H1 (cell line): ENCODE measurements at regions not wholly inside any gene's neighbourhood (a gene's known extent, or its start where the extent isn't known, plus 50 kb on each side); places are given as distances from the start of the nearest gene placed in this dataset.

Source experiments
- CTCF ChIA-PET: fragments of 300-600 bp; sonication (Branson Sonifier 250); formaldehyde crosslinking; loops from one replicate; lab custom pipeline; 2021; ENCODE audit not compliant: partially characterized antibody; lab: Charles Lee
- POLR2A ChIA-PET: fragments of 300-600 bp; sonication (Branson Sonifier 250); formaldehyde crosslinking; loops from one replicate; lab custom pipeline; 2021; ENCODE audit warnings: inconsistent platforms; ENCODE audit not compliant: partially characterized antibody; lab: Charles Lee
- DNase-seq, 2 experiments: peaks; one replicate each; pipeline versions ENCODE4 v3.0.0 to v3.0.0-alpha.2; 2010 to 2022; ENCODE audit warnings: low spot score in 2 of 2, low read depth in 1 of 2, mixed read lengths in 1 of 2
- FAIRE-seq: peaks from 2 replicates; lab custom pipeline; 2011; peaks lifted over from hg19 to GRCh38; lab: Jason Lieb, UNC
- H2AFZ ChIP-seq: 2 replicates; pipeline ENCODE4 v1.8.1; 2012; ENCODE audit warnings: low read length, inconsistent platforms
- H2AK5ac ChIP-seq: 2 replicates; pipeline ENCODE4 v1.6.1; 2013; ENCODE audit warnings: low read depth, low read length
- H2BK120ac ChIP-seq: replicated peaks from 2 replicates; pipeline ENCODE3; 2013; ENCODE audit warnings: low read depth, low read length, inconsistent platforms
- H2BK12ac ChIP-seq: 2 replicates; pipeline ENCODE4 v1.6.1; 2013; ENCODE audit warnings: low read depth, low read length
- H2BK15ac ChIP-seq: 2 replicates; pipeline ENCODE4 v1.6.1; 2013; ENCODE audit warnings: low read length
- H2BK20ac ChIP-seq: 2 replicates; pipeline ENCODE4 v1.6.1; 2013; ENCODE audit warnings: low read length
- H2BK5ac ChIP-seq: 2 replicates; pipeline ENCODE4 v1.6.1; 2013; ENCODE audit warnings: low read depth, low read length
- H3K14ac ChIP-seq: 2 replicates; pipeline ENCODE4 v1.6.1; 2013; ENCODE audit warnings: inconsistent platforms; ENCODE audit not compliant: insufficient read length
- H3K18ac ChIP-seq: 2 replicates; pipeline ENCODE4 v1.6.1; 2013; ENCODE audit warnings: low read length; ENCODE audit errors: extremely low read depth
- H3K23ac ChIP-seq: 2 replicates; pipeline ENCODE4 v1.6.1; 2013; ENCODE audit warnings: inconsistent platforms; ENCODE audit not compliant: insufficient read length
- H3K23me2 ChIP-seq: 2 replicates; pipeline ENCODE4 v1.6.1; 2013; ENCODE audit warnings: low read depth, low read length
- H3K27ac ChIP-seq: 2 replicates; pipeline ENCODE4 v1.6.1; 2011; ENCODE audit warnings: low read depth, low read length, inconsistent platforms
- H3K27me3 ChIP-seq, 4 experiments: replicated peaks in 1 of 4; 1 replicate in 1 of 4; 2 replicates in 3 of 4; pipeline versions ENCODE4 v1.6.1 to v1.8.1; 2011 to 2013; ENCODE audit warnings: low read length in 3 of 4, mild to moderate bottlenecking in 3 of 4, inconsistent platforms in 2 of 4, mixed read lengths in 2 of 4, moderate library complexity in 1 of 4; ENCODE audit not compliant: control insufficient read depth in 3 of 4, insufficient read depth in 3 of 4; ENCODE audit errors: extremely low read depth in 1 of 4
- H3K36me3 ChIP-seq, 4 experiments: 2 replicates each; pipeline versions ENCODE4 v1.6.1 to v1.8.1; 2011 to 2013; ENCODE audit warnings: mild to moderate bottlenecking in 4 of 4, low read length in 3 of 4, moderate library complexity in 2 of 4, control low read depth in 1 of 4, inconsistent platforms in 1 of 4; ENCODE audit not compliant: insufficient read depth in 4 of 4, control insufficient read depth in 2 of 4
- H3K4ac ChIP-seq: replicated peaks from 2 replicates; pipeline ENCODE3; 2013; ENCODE audit warnings: low read length, low read depth, mixed read lengths, inconsistent platforms; ENCODE audit not compliant: insufficient read length
- H3K4me1 ChIP-seq, 4 experiments: replicated peaks in 1 of 4; 1 replicate in 1 of 4; 2 replicates in 3 of 4; pipeline versions ENCODE4 v1.6.1 to v1.8.1; 2011 to 2013; ENCODE audit warnings: low read length in 3 of 4, inconsistent platforms in 2 of 4, mixed read lengths in 1 of 4; ENCODE audit not compliant: insufficient read depth in 4 of 4, control insufficient read depth in 3 of 4
- H3K4me2 ChIP-seq, 2 experiments: 2 replicates each; pipeline versions ENCODE4 v1.6.1 to v1.8.1; 2011 to 2013; ENCODE audit warnings: low read depth in 2 of 2, low read length in 2 of 2, control low read depth in 1 of 2, inconsistent platforms in 1 of 2, mild to moderate bottlenecking in 1 of 2; ENCODE audit not compliant: insufficient read depth in 1 of 2
- H3K4me3 ChIP-seq, 4 experiments: fragments of 200-600, 300-600 bp in 1 of 4; sonication (generic), shearing (Covaris generic), sonication (Bioruptor Twin) in 1 of 4; 2 replicates each; pipeline versions ENCODE4 v1.5.1 to v1.8.1; 2011 to 2016; ENCODE audit warnings: low read length in 4 of 4, low read depth in 3 of 4, control low read depth in 2 of 4, inconsistent platforms in 2 of 4, mild to moderate bottlenecking in 2 of 4, mixed read lengths in 1 of 4, moderate library complexity in 1 of 4; ENCODE audit not compliant: insufficient read depth in 2 of 4; ENCODE audit errors: extremely low read depth in 1 of 4
- H3K56ac ChIP-seq: replicated peaks from 2 replicates; pipeline ENCODE3; 2013; ENCODE audit warnings: low read depth, mild to moderate bottlenecking, mixed read lengths, low read length, inconsistent platforms; ENCODE audit not compliant: insufficient read length
- H3K79me1 ChIP-seq: 2 replicates; pipeline ENCODE4 v1.6.1; 2013; ENCODE audit warnings: low read depth, low read length, control low read depth
- H3K79me2 ChIP-seq, 2 experiments: 2 replicates each; pipeline versions ENCODE4 v1.6.1 to v1.8.1; 2012 to 2013; ENCODE audit warnings: low read length in 2 of 2, mild to moderate bottlenecking in 2 of 2, inconsistent platforms in 1 of 2; ENCODE audit not compliant: insufficient read depth in 2 of 2, control insufficient read depth in 1 of 2
- H3K9ac ChIP-seq, 4 experiments: replicated peaks in 1 of 4; 1 replicate in 1 of 4; 2 replicates in 3 of 4; pipeline versions ENCODE4 v1.6.1 to v1.8.1; 2011 to 2013; ENCODE audit warnings: low read depth in 3 of 4, low read length in 3 of 4, control low read depth in 2 of 4, mild to moderate bottlenecking in 2 of 4, moderate library complexity in 2 of 4, inconsistent platforms in 1 of 4; ENCODE audit errors: extremely low read depth in 1 of 4
- H3K9me3 ChIP-seq, 2 experiments: 2 replicates each; pipeline versions ENCODE4 v1.6.1 to v1.8.1; 2012 to 2013; ENCODE audit warnings: mild to moderate bottlenecking in 2 of 2, moderate library complexity in 2 of 2, control low read depth in 1 of 2, inconsistent platforms in 1 of 2, low read depth in 1 of 2, low read length in 1 of 2, mixed read lengths in 1 of 2; ENCODE audit not compliant: insufficient read depth in 2 of 2
- H4K20me1 ChIP-seq, 2 experiments: replicated peaks in 1 of 2; 2 replicates each; pipeline versions ENCODE3 to v1.8.1; 2011 to 2013; ENCODE audit warnings: inconsistent platforms in 2 of 2, low read length in 2 of 2, mild to moderate bottlenecking in 1 of 2; ENCODE audit not compliant: insufficient read depth in 2 of 2, control insufficient read depth in 1 of 2
- H4K5ac ChIP-seq: 2 replicates; pipeline ENCODE4 v1.6.1; 2013; ENCODE audit warnings: low read length, low read depth, mixed read lengths, inconsistent platforms; ENCODE audit not compliant: insufficient read length
- H4K8ac ChIP-seq: 2 replicates; pipeline ENCODE4 v1.8.0; 2013; ENCODE audit warnings: mild to moderate bottlenecking, moderate library complexity, low read length, inconsistent platforms; ENCODE audit not compliant: insufficient read depth; ENCODE audit errors: extremely low read depth
- H4K91ac ChIP-seq: replicated peaks from 2 replicates; pipeline ENCODE3; 2013; ENCODE audit warnings: low read length, mixed read lengths, inconsistent platforms; ENCODE audit not compliant: insufficient read length
- BCL11A ChIP-seq, 2 experiments: IDR thresholded peaks; one replicate each; pipeline ENCODE4 v1.6.1; 2011; ENCODE audit warnings: low read depth in 2 of 2, low read length in 2 of 2, mild to moderate bottlenecking in 2 of 2
- CHD1 ChIP-seq: IDR thresholded peaks from 2 replicates; pipeline ENCODE4 v1.6.1; 2012; ENCODE audit warnings: low read depth, low read length, improper control_type of control experiment
- EP300 ChIP-seq, 2 experiments: IDR thresholded peaks; 1 replicate in 1 of 2; 2 replicates in 1 of 2; pipeline ENCODE4 v1.6.1; 2011 to 2012; ENCODE audit warnings: low read depth in 2 of 2, low read length in 2 of 2, mild to moderate bottlenecking in 2 of 2, borderline replicate concordance in 1 of 2, inconsistent platforms in 1 of 2, moderate library complexity in 1 of 2
- MAFK ChIP-seq: IDR thresholded peaks from 2 replicates; pipeline ENCODE4 v1.6.1; 2012; ENCODE audit warnings: low read depth, mild to moderate bottlenecking, improper control_type of control experiment, low read length
- SP4 ChIP-seq: IDR thresholded peaks from 2 replicates; pipeline ENCODE4 v1.6.1; 2012; ENCODE audit warnings: low read length, inconsistent platforms
- USF2 ChIP-seq: IDR thresholded peaks from 2 replicates; pipeline ENCODE4 v1.6.1; 2011; ENCODE audit warnings: low read length, improper control_type of control experiment
- WGBS, 2 experiments: shearing (Covaris generic) in 1 of 2; methylation state at CpG; one replicate each; pipeline versions ENCODE4 v1.1.6 to v1.1.7; 2013 to 2015; ENCODE audit warnings: low lambda C conversion rate in 2 of 2, mixed read lengths in 2 of 2, inconsistent platforms in 1 of 2, low coverage in 1 of 2, missing lambda C conversion rate in 1 of 2; ENCODE audit not compliant: insufficient replicate concordance in 2 of 2, insufficient coverage in 1 of 2, insufficient read length in 1 of 2; ENCODE audit errors: extremely low coverage in 1 of 2, missing lambda C conversion rate in 1 of 2; 5-methylcytosine and 5-hydroxymethylcytosine counted together
- TF ChIP-seq, protein P1 (sequence below): IDR thresholded peaks from 2 replicates; pipeline ENCODE4 v1.6.1; 2012; ENCODE audit warnings: inconsistent platforms

DNA sequence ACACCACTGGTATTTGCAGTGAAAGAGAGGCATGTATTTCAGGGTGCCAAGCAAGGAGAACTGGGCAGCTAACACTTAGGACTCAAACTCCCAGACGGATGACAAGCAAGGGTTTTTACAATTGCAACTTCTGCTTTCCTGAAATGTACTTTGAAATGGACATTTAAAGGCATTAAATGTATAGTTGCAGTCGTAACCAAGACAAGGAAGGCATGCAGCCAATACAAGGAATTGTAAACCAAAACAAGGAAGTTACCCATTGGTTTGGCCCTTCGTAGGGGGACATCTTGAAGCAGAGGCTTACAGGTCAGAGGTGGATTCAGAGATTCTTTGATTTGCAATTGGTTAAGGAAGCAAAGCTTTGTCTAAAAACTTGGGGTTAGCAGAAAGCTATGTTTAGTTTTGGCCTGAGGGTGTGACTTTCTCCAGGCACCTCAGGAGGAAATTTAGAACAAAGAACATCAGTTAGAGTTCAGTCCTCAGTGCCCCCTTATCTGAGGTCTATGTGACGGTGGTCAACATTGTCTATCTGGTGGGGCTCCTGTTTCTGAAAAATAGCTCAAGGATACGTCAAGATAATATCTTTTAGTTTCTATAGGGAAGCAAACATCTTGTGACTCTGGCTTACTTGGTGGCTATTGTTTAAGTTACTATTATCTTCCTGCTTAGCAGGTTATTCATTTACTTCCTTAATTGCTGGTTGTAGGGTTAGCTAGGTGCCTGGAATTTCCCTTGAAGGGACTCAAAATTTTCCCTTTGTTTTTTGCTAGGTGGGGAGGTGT lies 266.0 kb downstream of the CD83 start:
- peaks cover 13 to 41% (median 34%) of the 10 kb centered on the region in 4 experiments; a peak in 6 of 7 replicates for H3K4me1 ChIP-seq
- H4K5ac ChIP-seq, result peak overlapping the region; percentile 27
- H3K18ac ChIP-seq, result peak overlapping the region; percentile 91
- no peak overlapping the region for H2AFZ ChIP-seq
- peak overlapping the region; percentile 88 for H4K91ac ChIP-seq
- no peak for FAIRE-seq
- 83% methylated on average over 5 of the region's 5 CpGs; no CpG with 5 or more reads in 1 of the 2 experiments for WGBS, 2 experiments
- H3K27ac ChIP-seq, result no peak overlapping the region
- TF ChIP-seq SP4, result no peak
- no peak for TF ChIP-seq BCL11A (IDR thresholded peaks at IDR 0.05; ENCODE audit: low read depth in 2 of 2, low read length in 2 of 2)
- no peak for TF ChIP-seq USF2
- TF ChIP-seq CHD1, result no peak
- TF ChIP-seq, protein P1, sequence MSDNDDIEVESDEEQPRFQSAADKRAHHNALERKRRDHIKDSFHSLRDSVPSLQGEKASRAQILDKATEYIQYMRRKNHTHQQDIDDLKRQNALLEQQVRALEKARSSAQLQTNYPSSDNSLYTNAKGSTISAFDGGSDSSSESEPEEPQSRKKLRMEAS, result no peak
- TF ChIP-seq EP300 (IDR thresholded peaks at IDR 0.05; ENCODE audit: borderline replicate concordance in 1 of 2, low read depth in 2 of 2, low read length in 2 of 2), result no peak
- no peak for TF ChIP-seq MAFK
- H3K4me2 ChIP-seq, result peak overlapping the region in 1 of 2 experiments; percentile 76; a peak in 2 of 4 replicates
- ChIA-PET CTCF (interaction anchor here (1.3 to 1.5 kb wide), 2 partner anchors 10 to 172 kb away, joined by 3 to 4 read pairs; no protein-coding TSS in a partner anchor), POLR2A (interaction anchor here (1.4 to 1.7 kb wide), 2 partner anchors 13 to 68 kb away, joined by 3 read pairs; no protein-coding TSS in a partner anchor)
- no peaks in the 10 kb centered on the region for H3K79me2 ChIP-seq
- DNase-seq, result no peak
- no peak overlapping the region for H4K8ac ChIP-seq
- no peak overlapping the region for H3K56ac ChIP-seq
- no peaks in the 10 kb centered on the region for H3K27me3 ChIP-seq
- H3K9ac ChIP-seq, result no peak overlapping the region
- H2BK120ac ChIP-seq, result peak overlapping the region; percentile 1
- H3K4ac ChIP-seq, result peak overlapping the region; percentile 95
- no peaks in the 10 kb centered on the region; a peak in 1 of 4 replicates for H3K9me3 ChIP-seq
- H2BK20ac ChIP-seq, result peak overlapping the region; percentile 99
- H4K20me1 ChIP-seq, result no peaks in the 10 kb centered on the region
- peak overlapping the region; percentile 98; the same call in 1 of the 2 replicates for H2BK5ac ChIP-seq
- H3K4me3 ChIP-seq, result no peak overlapping the region
- H3K23ac ChIP-seq, result no peak overlapping the region
- peak overlapping the region; percentile 94; the same call in 1 of the 2 replicates for H2AK5ac ChIP-seq
- H3K79me1 ChIP-seq, result no peaks in the 10 kb centered on the region
- H2BK12ac ChIP-seq, result peak overlapping the region; percentile 95; the same call in 1 of the 2 replicates
- no peak overlapping the region for H3K14ac ChIP-seq
- H3K36me3 ChIP-seq, result peaks cover 0 to 2% (median 0%) of the 10 kb centered on the region in 4 experiments; a peak in 1 of 8 replicates
- H3K23me2 ChIP-seq, result no peaks in the 10 kb centered on the region; the same call in none of the 2 replicates
- 0 out of 2 replicates have a peak overlapping the region, but pooled peaks have one; percentile 37 for H2BK15ac ChIP-seq
